Mucosa of stomach (tissue), 1 donor: ENCODE measurements at regions not wholly inside any gene's neighbourhood (a gene's known extent, or its start where the extent isn't known, plus 50 kb on each side); places are given as distances from the start of the nearest gene placed in this dataset.

Experiments used
- H3K27me3 ChIP-seq: one replicate; pipeline ENCODE4 v1.7.0; 2013; ENCODE audit warnings: mild to moderate bottlenecking, low read length; ENCODE audit not compliant: control insufficient read depth, insufficient read depth
- H3K36me3 ChIP-seq: one replicate; pipeline ENCODE4 v1.7.0; 2013; ENCODE audit warnings: low read length; ENCODE audit not compliant: control insufficient read depth, insufficient read depth
- H3K4me1 ChIP-seq: one replicate; pipeline ENCODE4 v1.7.0; 2013; ENCODE audit warnings: mild to moderate bottlenecking, low read length; ENCODE audit not compliant: control insufficient read depth, insufficient read depth
- H3K4me3 ChIP-seq: one replicate; pipeline ENCODE4 v1.7.0; 2013; ENCODE audit warnings: low read length
- H3K9ac ChIP-seq: one replicate; pipeline ENCODE4 v1.7.0; 2013; ENCODE audit warnings: mild to moderate bottlenecking, low read length, moderate library complexity
- H3K9me3 ChIP-seq: one replicate; pipeline ENCODE4 v1.7.0; 2013; ENCODE audit warnings: mild to moderate bottlenecking, low read length, moderate library complexity; ENCODE audit not compliant: control insufficient read depth
- donor health status: Pancreatic carcinoma.

DNA sequence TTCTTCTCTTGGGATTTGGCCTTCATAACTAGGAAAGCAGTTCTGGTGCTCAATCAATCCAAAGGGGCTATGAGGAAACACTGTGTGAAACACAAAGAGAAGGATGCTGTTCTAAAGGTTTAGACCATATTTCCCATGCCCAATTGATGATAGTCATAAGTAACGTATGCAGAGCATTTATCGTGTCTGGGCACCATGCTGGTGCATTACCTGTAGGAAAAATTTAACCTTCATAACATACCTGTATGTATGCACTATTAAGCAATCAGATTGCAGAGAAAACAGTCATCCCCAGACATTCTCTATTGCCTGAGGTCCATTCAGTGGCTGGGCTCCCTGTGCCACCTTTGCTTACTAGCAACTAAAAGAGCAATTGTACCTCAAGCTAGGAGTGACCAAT lies 381.4 kb downstream of the PLPP3 start:
- Histone ChIP-seq H3K4me1 (no peaks in the 10 kb centered on the region), H3K9ac (no peak overlapping the region), H3K4me3 (no peak overlapping the region), H3K9me3 (no peaks in the 10 kb centered on the region), H3K36me3 (no peaks in the 10 kb centered on the region), H3K27me3 (no peaks in the 10 kb centered on the region)

- H3K36me3 ChIP-seq: no peaks in the 10 kb centered on the region
- H3K9ac ChIP-seq: no peak overlapping the region
- no peaks in the 10 kb centered on the region for H3K27me3 ChIP-seq
These were observed 382.5 kb downstream of the PLPP3 start for GRCh38 chr1:56196839-56197238.

GRCh38 chr1:56194701-56195300 lies 384.6 kb downstream of the PLPP3 start:
- no peaks in the 10 kb centered on the region for H3K4me1 ChIP-seq
- H3K36me3 ChIP-seq: no peaks in the 10 kb centered on the region
- H3K9me3 ChIP-seq: no peaks in the 10 kb centered on the region
- H3K27me3 ChIP-seq: no peaks in the 10 kb centered on the region
- no peak overlapping the region for H3K4me3 ChIP-seq
- no peak overlapping the region for H3K9ac ChIP-seq

More at GRCh38 chr1:56196839-56197238, 382.5 kb downstream of the PLPP3 start:
- H3K9me3 ChIP-seq: no peaks in the 10 kb centered on the region
- no peaks in the 10 kb centered on the region for H3K4me1 ChIP-seq
- H3K4me3 ChIP-seq: no peak overlapping the region

GRCh38 chr1:56193656-56194055 lies 385.7 kb downstream of the PLPP3 start:
- H3K9me3 ChIP-seq: no peaks in the 10 kb centered on the region
- no peaks in the 10 kb centered on the region for H3K27me3 ChIP-seq
- H3K4me1 ChIP-seq: no peaks in the 10 kb centered on the region
- no peak overlapping the region for H3K9ac ChIP-seq
- H3K36me3 ChIP-seq: no peaks in the 10 kb centered on the region
- no peak overlapping the region for H3K4me3 ChIP-seq

DNA sequence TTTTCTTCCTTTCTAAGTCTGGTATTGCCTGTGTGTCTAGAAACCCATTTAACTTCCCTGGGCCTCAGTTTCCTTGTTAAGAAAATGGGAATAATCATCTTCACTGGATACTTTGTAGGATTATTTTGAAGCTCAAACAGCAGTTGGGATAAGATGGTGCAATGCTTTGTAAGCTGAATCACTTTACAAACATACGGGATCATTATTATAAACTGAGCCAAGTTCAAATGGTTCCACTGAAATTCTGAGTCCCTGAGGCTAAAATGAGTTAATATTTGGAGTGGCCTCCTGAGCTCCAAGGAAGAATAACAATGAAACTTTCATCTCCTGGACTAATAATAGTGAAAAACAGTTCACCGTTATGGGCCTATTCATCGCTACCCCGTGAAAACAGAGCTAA lies 388.0 kb downstream of the PLPP3 start:
- Histone ChIP-seq H3K4me3 (no peak overlapping the region), H3K9ac (no peak overlapping the region), H3K27me3 (no peaks in the 10 kb centered on the region), H3K36me3 (no peaks in the 10 kb centered on the region), H3K4me1 (no peaks in the 10 kb centered on the region), H3K9me3 (no peaks in the 10 kb centered on the region)

GRCh38 chr1:56190806-56191365 lies 388.5 kb downstream of the PLPP3 start:
- H3K4me3 ChIP-seq: no peak overlapping the region
- H3K4me1 ChIP-seq: no peaks in the 10 kb centered on the region
- no peak overlapping the region for H3K9ac ChIP-seq
- H3K9me3 ChIP-seq: no peaks in the 10 kb centered on the region
- no peaks in the 10 kb centered on the region for H3K36me3 ChIP-seq
- no peaks in the 10 kb centered on the region for H3K27me3 ChIP-seq

GRCh38 chr1:56189946-56190805 lies 389.2 kb downstream of the PLPP3 start:
- no peak overlapping the region for H3K4me3 ChIP-seq
- H3K9me3 ChIP-seq: no peaks in the 10 kb centered on the region
- no peaks in the 10 kb centered on the region for H3K27me3 ChIP-seq

DNA sequence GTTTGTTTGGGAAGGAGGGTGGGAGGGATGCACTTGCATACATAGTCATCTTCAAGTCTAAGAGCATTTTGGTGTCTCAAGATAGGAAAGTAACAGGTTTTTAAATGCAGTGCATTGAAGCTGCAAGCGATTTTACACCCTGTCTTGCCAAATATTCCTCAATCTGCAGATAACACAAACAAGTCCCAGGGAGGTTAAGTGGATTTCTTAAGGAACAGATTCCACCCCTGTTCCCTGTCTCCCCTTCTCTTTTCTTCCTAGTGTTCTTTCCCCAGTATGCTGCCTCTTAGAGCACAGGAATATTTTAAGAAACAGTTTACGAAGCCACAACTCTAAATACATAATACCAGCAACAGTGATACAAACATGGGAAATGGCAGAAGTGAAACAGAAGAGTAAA lies 389.9 kb downstream of the PLPP3 start:
- no peak overlapping the region for H3K4me3 ChIP-seq

More at GRCh38 chr1:56189946-56190805, 389.2 kb downstream of the PLPP3 start:
- Histone ChIP-seq H3K36me3 (no peaks in the 10 kb centered on the region), H3K4me1 (no peaks in the 10 kb centered on the region), H3K9ac (no peak overlapping the region)

GRCh38 chr1:56188855-56189254 lies 390.5 kb downstream of the PLPP3 start:
- Histone ChIP-seq H3K4me1 (no peaks in the 10 kb centered on the region), H3K27me3 (no peaks in the 10 kb centered on the region), H3K9me3 (no peaks in the 10 kb centered on the region), H3K9ac (no peak overlapping the region), H3K4me3 (no peak overlapping the region), H3K36me3 (no peaks in the 10 kb centered on the region)

More for the DNA sequence above, 389.9 kb downstream of the PLPP3 start:
- no peaks in the 10 kb centered on the region for H3K9me3 ChIP-seq
- H3K4me1 ChIP-seq: no peaks in the 10 kb centered on the region
- no peaks in the 10 kb centered on the region for H3K27me3 ChIP-seq
- H3K36me3 ChIP-seq: no peaks in the 10 kb centered on the region
- no peak overlapping the region for H3K9ac ChIP-seq

GRCh38 chr1:56188221-56188620 lies 391.1 kb downstream of the PLPP3 start:
- H3K27me3 ChIP-seq: no peaks in the 10 kb centered on the region

DNA sequence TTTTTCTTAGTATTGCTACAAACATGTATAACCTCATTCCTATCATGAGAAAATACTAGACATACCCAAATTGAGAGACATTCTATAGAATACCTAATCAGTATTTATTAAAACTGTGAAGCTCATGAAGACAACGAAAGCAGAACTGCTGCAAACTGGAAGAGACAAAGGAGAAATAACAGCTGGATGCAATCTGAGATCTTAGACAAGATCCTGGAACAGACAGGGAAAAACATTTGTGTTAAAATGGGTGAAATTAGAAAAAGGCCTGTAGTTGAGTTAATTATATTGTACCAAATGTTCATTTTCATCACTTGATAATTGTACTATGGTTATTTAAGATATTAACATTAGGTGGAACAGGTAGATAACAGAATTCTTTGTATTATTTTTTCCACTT lies 392.0 kb downstream of the PLPP3 start:
- Histone ChIP-seq H3K4me3 (no peak overlapping the region), H3K4me1 (no peaks in the 10 kb centered on the region), H3K9me3 (no peaks in the 10 kb centered on the region)

More at GRCh38 chr1:56188221-56188620, 391.1 kb downstream of the PLPP3 start:
- H3K4me3 ChIP-seq: no peak overlapping the region
- no peak overlapping the region for H3K9ac ChIP-seq
- H3K9me3 ChIP-seq: no peaks in the 10 kb centered on the region
- H3K4me1 ChIP-seq: no peaks in the 10 kb centered on the region
- H3K36me3 ChIP-seq: no peaks in the 10 kb centered on the region

GRCh38 chr1:56185493-56185892 lies 393.9 kb downstream of the PLPP3 start:
- Histone ChIP-seq H3K36me3 (no peaks in the 10 kb centered on the region), H3K27me3 (no peaks in the 10 kb centered on the region), H3K9me3 (no peaks in the 10 kb centered on the region), H3K4me3 (no peak overlapping the region), H3K9ac (no peak overlapping the region), H3K4me1 (no peaks in the 10 kb centered on the region)

More for the DNA sequence above, 392.0 kb downstream of the PLPP3 start:
- H3K9ac ChIP-seq: no peak overlapping the region
- H3K27me3 ChIP-seq: no peaks in the 10 kb centered on the region
- no peaks in the 10 kb centered on the region for H3K36me3 ChIP-seq
